GM12892 (cell line): ENCODE measurements at regions not wholly inside any gene's neighbourhood (a gene's known extent, or its start where the extent isn't known, plus 50 kb on each side); places are given as distances from the start of the nearest gene placed in this dataset.

Experiments
- POLR2A ChIP-seq: IDR thresholded peaks from 2 replicates; pipeline ENCODE4 v1.6.1; 2011; ENCODE audit warnings: low read depth, low read length, control low read depth
- TAF1 ChIP-seq: IDR thresholded peaks from 2 replicates; pipeline ENCODE4 v1.6.1; 2011; ENCODE audit warnings: low read depth, mild to moderate bottlenecking, control low read depth, low read length, borderline replicate concordance

GRCh38 chr2:6764968-6765723 lies 100.6 kb downstream of the CMPK2 start:
- no peak for TF ChIP-seq POLR2A
- TF ChIP-seq TAF1, result no peak
